A549 (cell line): ENCODE measurements at regions not wholly inside any gene's neighbourhood (a gene's known extent, or its start where the extent isn't known, plus 50 kb on each side); places are given as distances from the start of the nearest gene placed in this dataset.

Experiments
- ATAC-seq, 2 experiments: fragments of 200-7000 bp in 1 of 2; fragments of >200 bp in 1 of 2; cut with Nextera tagmentation in 1 of 2; cut with Tn5 transposase in 1 of 2; 3 replicates each; pipeline versions ENCODE4 v1.8.0 to v1.9.1; 2018 to 2020; ENCODE audit warnings: mild to moderate bottlenecking in 1 of 2, moderate library complexity in 1 of 2
- CTCF ChIA-PET: fragments of 300-600 bp; sonication (Branson Sonifier 250); formaldehyde crosslinking; extraction: SDS; loops from one replicate; lab custom pipeline; 2021; ENCODE audit warnings: antibody characterized with exemption, inconsistent platforms; lab: Yijun Ruan, JAX
- POLR2A ChIA-PET: fragments of 350-600 bp; formaldehyde crosslinking; extraction: SDS; loops from one replicate; lab custom pipeline; 2021; ENCODE audit warnings: antibody characterized with exemption, inconsistent platforms; lab: Yijun Ruan, JAX
- DNase-seq, 2 experiments: peaks; one replicate each; pipeline versions ENCODE4 v3.0.0 to v3.0.0-alpha.2; 2011 to 2016; ENCODE audit warnings: low read depth in 1 of 2, low spot score in 1 of 2
- FAIRE-seq: peaks from 2 replicates; lab custom pipeline; 2011; peaks lifted over from hg19 to GRCh38; lab: Jason Lieb, UNC
- H3K27ac ChIP-seq, 2 experiments: fragments of >200 bp; sonication (Bioruptor Twin); formaldehyde crosslinking; 3 replicates each; pipeline ENCODE4 v1.5.1; 2016 to 2017
- H3K4me1 ChIP-seq: fragments of >200 bp; sonication (Bioruptor Twin); formaldehyde crosslinking; 3 replicates; pipeline ENCODE4 v1.6.1; 2016
- H3K4me2 ChIP-seq: fragments of >200 bp; sonication (Bioruptor Twin); formaldehyde crosslinking; 3 replicates; pipeline ENCODE4 v1.6.1; 2016
- H3K4me3 ChIP-seq: fragments of >200 bp; sonication (Bioruptor Twin); formaldehyde crosslinking; 3 replicates; pipeline ENCODE4 v1.5.1; 2016
- H3K9me3 ChIP-seq: fragments of >200 bp; sonication (Bioruptor Twin); formaldehyde crosslinking; 3 replicates; pipeline ENCODE4 v1.6.1; 2016
- BHLHE40 ChIP-seq: IDR thresholded peaks from 2 replicates; pipeline ENCODE4 v1.6.1; 2012; ENCODE audit warnings: low read depth, low read length, inconsistent platforms
- CBX8 ChIP-seq: fragments of 200-600 bp; sonication (generic); IDR thresholded peaks from 2 replicates; pipeline ENCODE4 v1.6.1; 2016
- CHD2 ChIP-seq: fragments of 150-350 bp; IDR thresholded peaks from 2 replicates; pipeline ENCODE4 v1.6.1; 2014; ENCODE audit warnings: low read length; ENCODE audit not compliant: partially characterized antibody
- CHD4 ChIP-seq: fragments of 200-600 bp; sonication (generic); IDR thresholded peaks from 2 replicates; pipeline ENCODE4 v1.6.1; 2016; ENCODE audit warnings: antibody characterized with exemption, mild to moderate bottlenecking, borderline replicate concordance
- EHF ChIP-seq: fragments of 250-450 bp; sonication (Bioruptor Pico); IDR thresholded peaks from 2 replicates; pipeline ENCODE4 v1.5.0; 2020; ENCODE audit warnings: mild to moderate bottlenecking
- ESRRA ChIP-seq: fragments of 150-350 bp; IDR thresholded peaks from 2 replicates; pipeline ENCODE4 v1.6.1; 2014; ENCODE audit warnings: mild to moderate bottlenecking, low read length, borderline replicate concordance
- FOXS1 ChIP-seq: fragments of 250-450 bp; sonication (Bioruptor Pico); IDR thresholded peaks from 2 replicates; pipeline ENCODE4 v1.5.0; 2020; ENCODE audit warnings: mild to moderate bottlenecking, moderate library complexity
- HDAC2 ChIP-seq: fragments of 200-600 bp; sonication (generic); IDR thresholded peaks from 2 replicates; pipeline ENCODE4 v1.6.1; 2016
- MAZ ChIP-seq: fragments of 150-350 bp; IDR thresholded peaks from 2 replicates; pipeline ENCODE4 v1.6.1; 2014; ENCODE audit warnings: antibody characterized with exemption, low read depth, low read length, borderline replicate concordance
- NFE2L2 ChIP-seq: fragments of 150-350 bp; conservative IDR thresholded peaks from 2 replicates; pipeline ENCODE4 v1.6.1; 2014; ENCODE audit warnings: low read length
- NPAS2 ChIP-seq: fragments of 250-450 bp; sonication (Bioruptor Pico); IDR thresholded peaks from 2 replicates; pipeline ENCODE4 v1.8.0; 2022; ENCODE audit warnings: mild to moderate bottlenecking, moderate library complexity, borderline replicate concordance
- NR3C1 ChIP-seq: fragments of >200 bp; sonication (Bioruptor Twin); formaldehyde crosslinking; IDR thresholded peaks from 3 replicates; pipeline ENCODE4 v1.6.1; 2017
- POLR2A ChIP-seq: IDR thresholded peaks from 2 replicates; pipeline ENCODE4 v1.6.1; 2012; ENCODE audit warnings: mild to moderate bottlenecking, low read length
- POLR2AphosphoS2 ChIP-seq: conservative IDR thresholded peaks from 2 replicates; pipeline ENCODE4 v1.6.1; 2012; ENCODE audit warnings: low read length, improper control_type of control experiment, inconsistent platforms
- RAD21 ChIP-seq, 2 experiments: fragments of >200 bp in 1 of 2; sonication (Bioruptor Twin) in 1 of 2; formaldehyde crosslinking in 1 of 2; IDR thresholded peaks in 1 of 2; conservative IDR thresholded peaks in 1 of 2; 2 replicates in 1 of 2; 3 replicates in 1 of 2; pipeline ENCODE4 v1.6.1; 2012 to 2018; ENCODE audit warnings: inconsistent platforms in 1 of 2
- RARB ChIP-seq: fragments of 250-450 bp; sonication (Bioruptor Pico); IDR thresholded peaks from 2 replicates; pipeline ENCODE4 v1.8.0; 2021; ENCODE audit warnings: mild to moderate bottlenecking, moderate library complexity
- RCOR1 ChIP-seq: fragments of 150-350 bp; IDR thresholded peaks from 2 replicates; pipeline ENCODE4 v1.6.1; 2014; ENCODE audit warnings: antibody characterized with exemption, low read length, low read depth
- RNF2 ChIP-seq: fragments of 200-600 bp; sonication (generic); IDR thresholded peaks from 2 replicates; pipeline ENCODE4 v1.6.1; 2016; ENCODE audit warnings: low read depth, mild to moderate bottlenecking, antibody characterized with exemption, moderate library complexity, borderline replicate concordance
- TP53 ChIP-seq: fragments of 250-450 bp; sonication (Bioruptor Pico); IDR thresholded peaks from 2 replicates; pipeline ENCODE4 v1.5.0; 2021; ENCODE audit warnings: mild to moderate bottlenecking, moderate library complexity
- ZC3H11A ChIP-seq: fragments of 450-650 bp; IDR thresholded peaks from 2 replicates; pipeline ENCODE4 v1.6.1; 2014; ENCODE audit warnings: antibody characterized with exemption, mild to moderate bottlenecking
- ZNF302 ChIP-seq: fragments of 250-450 bp; sonication (Bioruptor Pico); IDR thresholded peaks from 2 replicates; pipeline ENCODE4 v1.9.0; 2021; ENCODE audit warnings: inconsistent platforms, mild to moderate bottlenecking, moderate library complexity
- WGBS: methylation state at CpG from one replicate; pipeline ENCODE4 v1.1.6; 2017; ENCODE audit errors: missing lambda C conversion rate; 5-methylcytosine and 5-hydroxymethylcytosine counted together
- TF ChIP-seq, protein P1 (sequence below): fragments of 250-450 bp; sonication (Bioruptor Pico); IDR thresholded peaks from 2 replicates; pipeline ENCODE4 v1.5.0; 2021; ENCODE audit warnings: mild to moderate bottlenecking, moderate library complexity, borderline replicate concordance
- TF ChIP-seq, protein P2 (sequence below): fragments of 150-350 bp; IDR thresholded peaks from 2 replicates; pipeline ENCODE4 v1.6.1; 2014; ENCODE audit warnings: low read depth, mild to moderate bottlenecking, low read length
- TF ChIP-seq, protein P3 (sequence below): fragments of 450-650 bp; IDR thresholded peaks from 2 replicates; pipeline ENCODE4 v1.6.1; 2014; ENCODE audit warnings: antibody characterized with exemption
- TF ChIP-seq, protein P4 (sequence below): fragments of 250-450 bp; sonication (Bioruptor Pico); IDR thresholded peaks from 2 replicates; pipeline ENCODE4 v1.5.0; 2020; ENCODE audit warnings: low read depth, mild to moderate bottlenecking, moderate library complexity
- TF ChIP-seq, protein P5 (sequence below): fragments of >200 bp; sonication (Bioruptor Twin); formaldehyde crosslinking; IDR thresholded peaks from 3 replicates; pipeline ENCODE4 v1.6.1; 2016
- TF ChIP-seq, protein P6 (sequence below): IDR thresholded peaks from 2 replicates; pipeline ENCODE4 v1.6.1; 2012

DNA sequence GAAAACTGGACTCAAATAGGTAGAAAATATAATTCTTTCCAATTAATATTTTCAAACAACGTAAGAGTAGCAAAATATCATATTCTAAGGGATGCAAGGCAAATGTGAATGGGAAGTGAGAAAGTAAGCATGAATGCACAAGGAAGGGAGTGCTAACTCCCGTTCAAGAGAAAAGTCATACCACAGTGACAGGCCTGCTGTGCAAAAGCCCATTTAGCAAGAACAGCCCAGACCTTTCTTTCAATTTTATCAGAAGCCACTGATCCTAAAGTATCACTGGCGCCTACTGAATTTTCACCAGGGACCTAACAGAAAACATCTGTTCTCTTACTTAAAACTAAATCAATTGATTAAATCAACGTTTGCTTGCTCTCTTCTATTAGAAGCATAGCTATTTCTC is 157.9 kb upstream of the DKK2 start:
- 32% methylated on average over 4 of the region's 4 CpGs for WGBS
- H3K4me3 ChIP-seq: no peak overlapping the region
- ChIA-PET POLR2A (no interaction called here), CTCF (no interaction called here)
- H3K4me2 ChIP-seq: no peak overlapping the region
- ATAC-seq: no peak
- TF ChIP-seq EHF (CRISPR knock-in tag): no peak
- no peak for TF ChIP-seq RARB (CRISPR knock-in tag)
- no peak for TF ChIP-seq NR3C1
- TF ChIP-seq, protein P1, sequence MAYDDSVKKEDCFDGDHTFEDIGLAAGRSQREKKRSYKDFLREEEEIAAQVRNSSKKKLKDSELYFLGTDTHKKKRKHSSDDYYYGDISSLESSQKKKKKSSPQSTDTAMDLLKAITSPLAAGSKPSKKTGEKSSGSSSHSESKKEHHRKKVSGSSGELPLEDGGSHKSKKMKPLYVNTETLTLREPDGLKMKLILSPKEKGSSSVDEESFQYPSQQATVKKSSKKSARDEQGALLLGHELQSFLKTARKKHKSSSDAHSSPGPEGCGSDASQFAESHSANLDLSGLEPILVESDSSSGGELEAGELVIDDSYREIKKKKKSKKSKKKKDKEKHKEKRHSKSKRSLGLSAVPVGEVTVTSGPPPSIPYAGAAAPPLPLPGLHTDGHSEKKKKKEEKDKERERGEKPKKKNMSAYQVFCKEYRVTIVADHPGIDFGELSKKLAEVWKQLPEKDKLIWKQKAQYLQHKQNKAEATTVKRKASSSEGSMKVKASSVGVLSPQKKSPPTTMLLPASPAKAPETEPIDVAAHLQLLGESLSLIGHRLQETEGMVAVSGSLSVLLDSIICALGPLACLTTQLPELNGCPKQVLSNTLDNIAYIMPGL (CRISPR knock-in tag): no peak
- TF ChIP-seq, protein P2, sequence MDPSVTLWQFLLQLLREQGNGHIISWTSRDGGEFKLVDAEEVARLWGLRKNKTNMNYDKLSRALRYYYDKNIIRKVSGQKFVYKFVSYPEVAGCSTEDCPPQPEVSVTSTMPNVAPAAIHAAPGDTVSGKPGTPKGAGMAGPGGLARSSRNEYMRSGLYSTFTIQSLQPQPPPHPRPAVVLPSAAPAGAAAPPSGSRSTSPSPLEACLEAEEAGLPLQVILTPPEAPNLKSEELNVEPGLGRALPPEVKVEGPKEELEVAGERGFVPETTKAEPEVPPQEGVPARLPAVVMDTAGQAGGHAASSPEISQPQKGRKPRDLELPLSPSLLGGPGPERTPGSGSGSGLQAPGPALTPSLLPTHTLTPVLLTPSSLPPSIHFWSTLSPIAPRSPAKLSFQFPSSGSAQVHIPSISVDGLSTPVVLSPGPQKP: no peak
- TF ChIP-seq FOXS1: no peak
- no peak for TF ChIP-seq NPAS2 (CRISPR knock-in tag)
- TF ChIP-seq POLR2AphosphoS2: no peak
- TF ChIP-seq HDAC2: no peak
- TF ChIP-seq ZNF302 (CRISPR knock-in tag): no peak
- TF ChIP-seq, protein P3, sequence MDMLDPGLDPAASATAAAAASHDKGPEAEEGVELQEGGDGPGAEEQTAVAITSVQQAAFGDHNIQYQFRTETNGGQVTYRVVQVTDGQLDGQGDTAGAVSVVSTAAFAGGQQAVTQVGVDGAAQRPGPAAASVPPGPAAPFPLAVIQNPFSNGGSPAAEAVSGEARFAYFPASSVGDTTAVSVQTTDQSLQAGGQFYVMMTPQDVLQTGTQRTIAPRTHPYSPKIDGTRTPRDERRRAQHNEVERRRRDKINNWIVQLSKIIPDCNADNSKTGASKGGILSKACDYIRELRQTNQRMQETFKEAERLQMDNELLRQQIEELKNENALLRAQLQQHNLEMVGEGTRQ: no peak
- TF ChIP-seq, protein P4, sequence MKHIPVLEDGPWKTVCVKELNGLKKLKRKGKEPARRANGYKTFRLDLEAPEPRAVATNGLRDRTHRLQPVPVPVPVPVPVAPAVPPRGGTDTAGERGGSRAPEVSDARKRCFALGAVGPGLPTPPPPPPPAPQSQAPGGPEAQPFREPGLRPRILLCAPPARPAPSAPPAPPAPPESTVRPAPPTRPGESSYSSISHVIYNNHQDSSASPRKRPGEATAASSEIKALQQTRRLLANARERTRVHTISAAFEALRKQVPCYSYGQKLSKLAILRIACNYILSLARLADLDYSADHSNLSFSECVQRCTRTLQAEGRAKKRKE (CRISPR knock-in tag): no peak
- TF ChIP-seq RNF2: no peak
- TF ChIP-seq ESRRA: no peak
- TF ChIP-seq CBX8: no peak
- no peak for TF ChIP-seq BHLHE40
- no peak for TF ChIP-seq ZC3H11A
- TF ChIP-seq, protein P5, sequence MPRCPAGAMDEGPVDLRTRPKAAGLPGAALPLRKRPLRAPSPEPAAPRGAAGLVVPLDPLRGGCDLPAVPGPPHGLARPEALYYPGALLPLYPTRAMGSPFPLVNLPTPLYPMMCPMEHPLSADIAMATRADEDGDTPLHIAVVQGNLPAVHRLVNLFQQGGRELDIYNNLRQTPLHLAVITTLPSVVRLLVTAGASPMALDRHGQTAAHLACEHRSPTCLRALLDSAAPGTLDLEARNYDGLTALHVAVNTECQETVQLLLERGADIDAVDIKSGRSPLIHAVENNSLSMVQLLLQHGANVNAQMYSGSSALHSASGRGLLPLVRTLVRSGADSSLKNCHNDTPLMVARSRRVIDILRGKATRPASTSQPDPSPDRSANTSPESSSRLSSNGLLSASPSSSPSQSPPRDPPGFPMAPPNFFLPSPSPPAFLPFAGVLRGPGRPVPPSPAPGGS: no peak
- TF ChIP-seq CHD2: no peak
- TF ChIP-seq TP53: no peak
- H3K9me3 ChIP-seq: no peaks in the 10 kb centered on the region
- no peak for FAIRE-seq
- no peak overlapping the region for H3K27ac ChIP-seq
- no peak for DNase-seq
- no peaks in the 10 kb centered on the region for H3K4me1 ChIP-seq

DNA sequence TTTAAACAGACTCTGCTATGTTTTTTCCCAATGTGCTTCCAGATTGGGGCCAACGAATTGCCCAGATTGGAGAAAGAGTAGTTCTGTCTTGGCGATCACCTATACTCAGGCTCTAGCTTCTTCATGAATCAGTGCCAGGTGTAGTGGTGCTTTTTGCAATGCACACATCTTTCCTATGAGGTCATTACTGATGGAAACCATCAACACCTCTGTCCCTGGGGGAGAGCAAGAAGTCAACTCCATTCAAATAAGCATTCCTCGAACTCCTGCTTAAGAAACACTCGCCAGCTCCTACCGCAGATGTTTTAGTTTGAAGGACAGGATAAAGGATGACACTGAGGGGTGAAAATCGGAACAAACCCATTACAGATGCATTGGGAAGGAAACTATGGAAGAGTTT is 156.5 kb upstream of the DKK2 start:
- FAIRE-seq (no peak), ATAC-seq (no peak), DNase-seq (no peak)
- Histone ChIP-seq H3K4me1 (no peaks in the 10 kb centered on the region), H3K9me3 (no peaks in the 10 kb centered on the region), H3K27ac (no peak overlapping the region)
- no peak for TF ChIP-seq NFE2L2
- TF ChIP-seq, protein P4 (CRISPR knock-in tag): no peak
- TF ChIP-seq RAD21 (conservative IDR thresholded peaks at IDR 0.05 in 1 of 2, IDR thresholded peaks at IDR 0.05 in 1 of 2): no peak
- TF ChIP-seq CHD4: no peak
- TF ChIP-seq POLR2AphosphoS2: no peak
- TF ChIP-seq, protein P3: no peak
- TF ChIP-seq, protein P6, sequence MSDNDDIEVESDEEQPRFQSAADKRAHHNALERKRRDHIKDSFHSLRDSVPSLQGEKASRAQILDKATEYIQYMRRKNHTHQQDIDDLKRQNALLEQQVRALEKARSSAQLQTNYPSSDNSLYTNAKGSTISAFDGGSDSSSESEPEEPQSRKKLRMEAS: no peak
- TF ChIP-seq CBX8: no peak
- TF ChIP-seq POLR2A: no peak
- TF ChIP-seq RCOR1: no peak
- TF ChIP-seq, protein P2: no peak
- no peak for TF ChIP-seq MAZ
- TF ChIP-seq, all 56 proteins: peak for 0
- 46% methylated on average over 6 of the region's 6 CpGs for WGBS
- H3K4me2 ChIP-seq: no peak overlapping the region
- CTCF ChIA-PET: no interaction called here
- POLR2A ChIA-PET: no interaction called here
- no peak overlapping the region for H3K4me3 ChIP-seq
